ENCODE measurements at regions not wholly inside any gene's neighbourhood (a gene's known extent, or its start where the extent isn't known, plus 50 kb on each side); places are given as distances from the start of the nearest gene placed in this dataset.
"Not testable (repeated sequence)": the region's sequence is repeated elsewhere in the genome, so short reads cannot be mapped to it uniquely, and the experiment has no call there.

DNA sequence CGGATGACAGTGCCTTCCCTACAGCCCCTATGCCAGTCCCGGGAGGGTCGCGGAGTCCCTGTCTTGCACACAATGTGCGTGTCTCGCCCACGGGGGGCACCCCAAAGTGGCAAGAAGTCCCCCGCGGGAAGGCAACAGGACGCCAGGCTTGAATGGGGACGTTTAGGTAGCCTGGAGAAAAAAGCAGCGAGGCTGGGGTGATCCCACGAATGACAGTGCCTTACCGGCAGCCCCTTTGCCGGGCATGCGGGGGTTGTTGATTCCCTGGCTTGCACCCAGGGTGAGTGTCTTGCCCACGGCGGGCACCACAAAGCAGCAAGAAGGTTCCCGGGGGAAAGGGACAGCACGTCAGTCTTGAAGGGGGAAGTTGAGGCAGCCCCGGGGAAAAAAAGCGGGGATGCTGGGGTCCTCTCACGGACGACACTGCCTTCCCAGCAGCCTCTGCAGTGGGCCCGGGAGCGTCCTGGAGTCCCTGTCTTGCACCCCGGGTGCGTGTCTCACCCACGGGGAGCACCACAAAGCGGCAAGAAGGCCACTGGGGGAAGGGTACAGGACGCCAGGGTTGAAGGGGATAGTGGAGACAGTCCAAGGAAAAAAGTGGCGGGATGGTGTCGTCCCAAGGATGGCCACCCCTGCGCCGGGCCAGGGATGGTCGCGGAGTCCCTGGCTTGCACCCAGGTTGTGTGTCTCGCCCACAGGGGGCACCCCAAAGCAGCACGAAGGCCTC is 156.8 kb upstream of the ALG10B start:
- DNase-seq: no peak

DNA sequence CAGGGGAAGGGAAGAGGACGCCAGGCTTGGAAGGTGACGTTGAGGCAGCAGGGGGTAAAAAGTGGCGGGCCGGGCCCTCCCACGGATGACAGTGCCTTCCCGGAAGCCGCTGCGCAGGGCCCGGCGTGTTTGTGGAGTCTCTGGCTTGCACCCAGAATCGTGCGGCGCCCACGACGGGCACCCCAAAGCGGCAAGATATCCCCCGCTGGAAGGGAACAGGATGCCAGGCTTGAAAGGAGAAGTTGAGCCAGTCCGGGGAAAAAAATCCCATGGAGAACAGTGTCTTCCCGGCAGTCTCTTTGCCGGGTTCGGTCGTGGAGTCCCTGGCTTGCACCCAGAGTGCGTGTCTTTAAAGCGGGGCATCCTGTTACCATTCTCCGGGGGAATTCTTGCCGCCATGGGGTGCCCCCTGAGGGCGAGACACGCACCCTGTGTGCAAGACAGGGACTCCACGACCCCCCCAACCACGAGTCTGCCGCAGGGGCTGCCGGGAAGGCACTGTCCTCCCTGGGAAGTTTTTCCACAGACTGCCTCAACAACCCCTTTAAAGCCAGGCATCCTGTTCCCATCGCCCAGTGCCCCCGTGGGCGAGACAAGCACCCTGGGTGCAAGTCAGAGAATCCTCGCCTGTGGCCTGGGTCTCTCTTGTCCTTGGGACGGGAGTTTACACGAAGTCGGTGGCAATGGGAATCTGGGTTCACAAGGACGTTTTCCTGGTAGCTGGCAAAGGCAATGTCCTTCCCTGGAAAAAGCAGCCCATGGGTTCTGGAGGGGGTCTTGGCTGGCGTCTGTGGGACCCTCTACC is 156.1 kb upstream of the ALG10B start:
- DNase-seq: no peak

DNA sequence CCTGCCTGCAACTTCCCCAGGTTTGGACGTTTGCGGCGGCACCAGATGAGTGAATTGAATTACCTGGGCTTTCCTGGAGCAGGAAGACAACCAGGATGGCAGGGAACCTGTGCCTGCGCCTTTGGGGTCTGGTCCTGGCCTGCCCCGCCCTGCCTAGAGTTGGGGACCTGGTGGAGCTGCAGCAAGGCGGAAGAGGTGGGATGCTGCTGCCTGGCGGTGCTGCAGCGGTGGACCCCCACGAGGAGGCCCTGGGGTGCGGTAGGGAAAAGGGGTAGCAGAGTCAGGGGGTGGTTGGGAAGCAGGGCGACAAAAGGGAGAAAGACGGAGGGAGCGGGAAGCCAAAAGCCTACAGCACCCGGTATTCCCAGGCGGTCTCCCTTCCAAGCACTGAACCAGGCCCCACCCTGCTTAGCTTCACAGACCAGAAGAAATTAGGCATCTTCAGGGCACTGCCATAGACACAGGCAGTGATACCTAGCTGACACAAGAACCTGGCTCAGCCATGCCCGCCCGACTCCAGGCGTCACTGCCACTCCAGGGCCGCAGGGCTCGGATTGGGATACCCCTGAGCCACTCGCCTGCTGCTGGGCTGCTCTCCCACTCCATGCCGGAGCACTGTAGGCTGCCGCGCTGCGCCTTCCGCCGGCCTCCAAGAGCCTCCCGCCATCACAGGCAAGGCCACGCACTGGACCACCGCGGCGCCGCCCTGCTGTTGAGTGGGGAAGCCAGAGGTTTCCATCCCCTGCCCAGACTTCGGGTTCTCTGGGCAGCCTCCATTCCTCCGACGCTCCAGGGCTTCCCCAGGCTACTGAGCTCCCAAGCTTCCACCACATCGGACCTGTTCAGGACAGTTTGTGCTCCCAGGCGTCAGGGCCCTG is 155.2 kb upstream of the ALG10B start:
- DNase-seq: no peak

DNA sequence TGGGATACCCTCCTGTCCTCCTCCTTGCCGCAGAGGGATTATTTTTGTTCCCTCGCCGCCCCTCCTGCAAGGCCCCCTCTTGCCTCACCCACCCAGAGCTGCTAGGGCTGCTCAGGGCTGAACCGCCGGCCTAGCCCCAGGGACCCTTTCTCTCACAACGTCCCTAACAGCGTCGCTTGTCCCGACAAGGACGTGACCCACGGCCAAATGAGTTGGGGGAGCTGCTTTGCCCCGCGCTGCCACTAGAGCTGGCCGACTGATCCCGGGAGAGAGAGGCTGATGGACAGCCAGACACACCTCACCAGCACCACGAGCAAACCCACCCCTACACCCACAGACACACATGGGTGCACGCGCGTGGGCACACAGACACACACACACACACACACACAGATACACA is 154.6 kb upstream of the ALG10B start:
- DNase-seq: no peak

DNA sequence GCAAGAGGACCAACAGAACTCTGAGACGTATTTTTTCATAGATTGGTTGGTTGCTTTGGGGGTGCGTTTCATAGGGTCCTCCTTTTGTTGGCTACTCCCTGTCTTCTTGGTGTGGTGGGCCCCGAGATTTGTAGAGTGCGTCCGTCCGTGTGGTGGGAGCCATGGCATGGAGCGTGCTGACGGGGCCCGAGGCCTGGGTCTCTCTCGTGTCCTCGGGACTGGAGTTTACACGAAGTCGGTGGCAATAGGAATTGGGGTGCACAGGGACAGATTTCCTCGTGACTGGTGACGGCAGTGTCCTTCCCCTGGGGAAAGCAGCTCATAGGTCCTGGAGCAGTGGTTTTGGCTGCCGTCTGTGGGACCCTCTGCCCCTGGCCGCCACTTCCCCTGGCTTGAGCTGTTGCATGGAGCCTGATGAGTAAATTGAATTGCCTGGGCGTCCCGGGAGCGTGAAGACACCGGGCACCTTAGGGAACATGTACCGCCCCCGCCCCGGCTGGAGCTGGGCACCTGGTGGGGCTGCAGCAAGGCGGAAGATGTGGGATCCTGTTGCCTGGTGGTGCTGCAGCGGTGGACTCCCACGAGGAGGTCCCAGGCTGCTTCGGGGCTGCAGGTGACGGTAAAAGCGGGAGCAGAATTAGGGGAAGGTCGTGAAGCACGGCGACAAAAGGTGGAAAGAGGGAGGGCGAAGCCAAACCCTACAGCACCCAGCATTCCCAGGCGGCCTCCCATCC is 153.7 kb upstream of the ALG10B start:
- no peak for DNase-seq

DNA sequence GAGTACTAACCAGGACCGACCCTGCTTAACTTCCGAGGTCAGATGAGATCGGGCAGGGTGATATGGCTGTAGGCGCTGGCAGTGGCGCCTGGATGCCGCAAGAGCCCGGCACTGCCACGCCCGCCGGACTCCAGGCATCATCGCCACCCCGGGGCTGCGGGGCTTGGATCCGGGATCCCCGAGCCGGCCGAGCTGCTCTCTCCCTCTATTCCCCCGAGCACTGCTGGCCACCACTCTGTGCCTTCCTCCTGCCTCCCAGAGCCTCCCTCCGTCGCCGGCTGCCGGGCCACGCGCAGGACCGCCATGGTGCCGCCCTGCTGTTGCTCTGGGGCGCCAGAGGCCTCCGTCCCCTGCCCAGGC is 153.2 kb upstream of the ALG10B start:
- no peak for DNase-seq

DNA sequence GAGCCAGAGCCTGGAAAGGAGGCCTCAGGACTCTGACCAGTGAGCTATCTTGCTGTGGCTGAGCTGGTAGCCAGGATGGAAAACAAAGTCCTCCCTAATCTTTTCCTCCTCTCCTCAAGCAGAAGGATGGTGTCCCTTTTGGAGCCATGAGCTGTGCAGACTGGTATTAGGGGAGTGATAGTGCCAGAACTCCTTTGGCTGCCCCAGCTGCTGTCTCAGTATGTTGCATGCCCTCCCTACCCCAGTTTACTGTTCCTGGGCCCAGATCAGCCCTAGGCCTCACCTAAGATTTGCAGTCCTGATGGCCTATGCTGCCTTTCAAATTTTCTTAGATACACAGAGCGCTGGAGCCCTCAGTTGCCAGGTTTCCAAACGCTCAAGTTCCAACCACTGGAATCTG is 150.3 kb upstream of the ALG10B start:
- no peak for DNase-seq

DNA sequence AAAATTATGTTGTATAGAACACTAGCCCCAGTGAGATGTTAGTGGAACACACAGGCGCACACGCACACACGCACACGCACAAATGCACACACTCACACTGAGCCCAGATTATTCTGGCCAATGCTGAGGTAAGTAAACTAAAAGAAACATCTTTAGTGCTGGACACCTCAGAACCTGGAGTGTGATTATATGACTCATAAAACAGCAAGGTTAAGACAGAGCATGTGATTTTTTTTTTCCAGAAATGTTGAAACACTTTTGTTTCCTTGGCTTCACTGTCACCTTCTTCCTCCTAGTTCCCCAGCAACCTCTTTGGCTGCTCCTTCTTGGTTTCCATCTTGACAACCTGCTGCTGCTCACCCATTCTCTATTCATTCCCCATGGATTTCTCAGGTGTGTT is 141.0 kb upstream of the ALG10B start:
- DNase-seq: no peak

DNA sequence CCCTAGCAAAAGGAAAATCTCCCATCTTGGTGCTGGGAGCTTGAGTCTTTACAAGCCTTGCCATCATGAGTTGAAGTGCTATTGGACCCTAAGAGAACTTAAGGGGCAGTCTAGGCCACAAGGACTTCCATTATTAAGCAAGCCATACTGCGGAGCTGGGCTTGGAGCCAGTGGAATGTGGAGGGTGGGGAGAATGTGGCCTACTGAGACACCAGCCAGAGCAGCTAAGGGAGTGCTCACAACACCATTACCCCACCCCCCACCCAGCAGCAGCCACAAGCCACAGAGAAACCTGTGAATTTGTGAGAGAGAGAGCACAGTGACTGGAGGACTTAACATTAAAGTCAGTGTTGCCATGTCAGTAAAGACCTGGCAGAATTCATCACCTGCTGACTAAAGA is 133.0 kb upstream of the ALG10B start:
- DNase-seq: not testable (repeated sequence)

DNA sequence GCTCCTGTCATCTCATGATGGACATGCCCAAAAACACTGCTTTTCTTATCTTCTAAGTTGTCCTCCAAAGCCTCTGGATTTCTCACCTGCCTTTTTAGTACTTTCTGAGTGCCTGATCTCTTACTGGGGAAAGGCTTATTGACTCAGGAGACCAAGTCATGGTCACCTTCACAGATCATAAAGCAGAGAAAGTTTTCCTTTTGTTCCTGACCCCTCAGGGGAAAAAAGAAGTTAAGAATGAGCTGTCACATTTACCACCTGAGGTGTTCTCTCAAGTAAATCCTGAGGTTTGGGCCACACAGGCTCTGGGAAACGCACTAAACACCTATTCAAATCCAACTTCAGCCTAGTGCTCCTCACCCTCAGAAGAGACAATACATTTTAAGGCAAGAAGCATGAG is 119.3 kb upstream of the ALG10B start:
- DNase-seq: not testable (repeated sequence)

DNA sequence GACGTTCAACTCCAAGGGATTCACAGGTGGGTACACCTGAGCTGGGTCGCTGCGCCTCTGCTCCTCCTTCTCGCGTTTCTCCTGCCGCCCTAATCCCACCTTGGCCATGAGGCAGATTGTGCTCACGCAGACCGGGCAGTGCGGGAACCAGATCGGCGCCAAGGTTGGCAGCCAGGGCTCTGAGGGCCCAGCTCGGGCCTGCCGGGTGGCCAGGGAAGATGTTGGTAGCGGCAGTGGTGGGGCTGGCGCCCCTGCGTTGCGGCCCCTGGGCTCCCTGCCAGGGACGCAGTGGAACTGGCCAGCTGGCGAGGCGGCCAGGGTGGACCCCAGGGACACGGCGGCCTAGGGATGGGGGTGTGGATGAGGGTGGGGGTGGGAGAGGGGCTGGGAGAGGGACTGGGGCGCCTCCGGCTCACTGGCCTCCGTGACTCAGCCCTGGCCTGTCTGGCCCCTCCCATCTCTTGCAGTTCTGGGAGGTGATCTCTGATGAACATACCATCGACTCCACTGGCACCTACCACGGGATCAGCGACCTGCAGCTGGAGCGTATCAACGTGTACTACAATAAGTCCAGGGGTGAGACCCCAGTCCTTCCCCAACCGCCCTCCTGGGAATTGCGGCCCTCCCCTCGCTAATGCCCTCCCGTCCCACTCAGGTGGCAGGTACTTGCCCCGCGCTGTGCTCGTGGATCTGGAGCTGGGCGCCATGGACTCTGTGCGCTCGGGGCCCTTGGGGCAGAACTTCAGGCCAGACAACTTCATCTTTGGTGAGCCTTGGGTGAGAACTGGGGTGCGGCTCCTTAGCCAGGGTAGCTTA is 114.9 kb upstream of the ALG10B start:
- no peak for DNase-seq

DNA sequence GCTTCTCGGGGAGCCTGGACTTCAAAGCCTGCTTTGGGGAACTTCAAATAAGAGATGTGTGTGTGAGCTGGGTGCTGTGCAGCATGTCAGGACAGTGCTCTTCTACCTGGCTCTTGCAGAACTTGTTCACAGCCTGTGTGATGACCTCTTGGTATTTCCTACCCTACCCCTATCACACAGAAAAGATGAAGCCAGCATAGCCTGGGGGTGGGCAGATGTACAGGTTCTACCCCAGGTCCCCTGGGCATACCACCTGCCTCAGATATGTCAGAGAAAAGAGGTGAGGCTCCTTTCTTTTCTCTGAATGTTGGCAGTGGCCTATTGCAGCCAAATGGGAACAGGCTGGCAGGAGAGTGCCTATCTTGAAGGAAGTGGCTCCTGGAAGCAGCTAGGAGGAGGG is 111.7 kb upstream of the ALG10B start:
- DNase-seq: no peak

DNA sequence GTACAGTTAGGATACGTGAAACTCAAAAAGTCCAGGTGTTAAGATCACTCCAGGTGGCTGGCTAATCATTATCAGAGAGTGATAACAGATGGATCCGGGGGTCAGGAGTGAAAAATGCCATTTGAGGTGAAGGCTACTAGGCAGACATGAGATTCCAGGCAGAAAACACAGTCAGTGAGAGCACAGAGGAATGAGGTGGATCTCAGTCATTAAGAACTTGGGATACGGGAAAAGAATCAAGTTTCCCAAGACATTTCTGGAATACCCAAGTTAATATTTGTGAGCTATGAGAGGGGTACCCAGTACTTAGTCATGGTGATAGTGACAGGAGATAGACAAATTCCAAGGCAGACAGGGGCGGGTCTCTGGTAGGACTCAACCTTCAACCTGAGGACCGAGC is 94.6 kb upstream of the ALG10B start:
- DNase-seq: no peak

DNA sequence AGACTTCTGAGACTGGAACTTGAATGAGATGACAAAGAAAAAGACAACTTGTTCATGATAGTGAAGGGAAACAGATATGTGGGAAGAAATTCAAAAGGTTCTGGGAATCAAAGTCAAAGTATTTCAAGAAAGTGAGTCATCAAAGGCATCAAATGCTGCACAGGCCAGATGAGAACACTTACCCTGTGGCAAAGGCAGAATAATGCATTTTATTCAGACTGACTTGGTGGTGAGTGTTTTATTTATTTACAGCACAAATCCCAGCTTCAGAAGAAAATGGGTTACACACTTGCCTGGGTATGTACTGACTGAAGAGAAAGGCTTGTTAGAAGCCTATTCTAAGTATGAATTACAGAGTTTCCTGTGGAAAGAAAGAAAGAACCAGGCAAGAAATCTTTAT is 78.2 kb upstream of the ALG10B start:
- DNase-seq: not testable (repeated sequence)

DNA sequence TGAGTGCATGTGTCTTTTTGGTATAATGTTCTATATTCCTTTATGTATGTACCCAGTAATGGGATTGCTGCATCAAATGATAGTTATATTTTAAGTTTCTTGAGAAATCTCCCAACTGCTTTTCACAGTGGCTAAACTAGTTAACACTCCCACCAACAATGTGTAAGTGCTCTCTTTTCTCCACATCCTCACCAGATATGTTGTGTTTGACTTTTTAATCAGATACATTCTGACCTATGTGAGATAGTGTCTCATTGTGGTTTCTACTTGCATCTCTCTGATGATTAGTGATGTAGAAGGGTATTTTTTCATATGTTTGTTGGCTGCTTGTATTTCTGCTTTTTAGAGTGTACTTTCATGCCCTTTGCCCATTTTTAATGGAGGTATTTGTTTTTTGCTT is 62.8 kb upstream of the ALG10B start:
- no peak for DNase-seq

DNA sequence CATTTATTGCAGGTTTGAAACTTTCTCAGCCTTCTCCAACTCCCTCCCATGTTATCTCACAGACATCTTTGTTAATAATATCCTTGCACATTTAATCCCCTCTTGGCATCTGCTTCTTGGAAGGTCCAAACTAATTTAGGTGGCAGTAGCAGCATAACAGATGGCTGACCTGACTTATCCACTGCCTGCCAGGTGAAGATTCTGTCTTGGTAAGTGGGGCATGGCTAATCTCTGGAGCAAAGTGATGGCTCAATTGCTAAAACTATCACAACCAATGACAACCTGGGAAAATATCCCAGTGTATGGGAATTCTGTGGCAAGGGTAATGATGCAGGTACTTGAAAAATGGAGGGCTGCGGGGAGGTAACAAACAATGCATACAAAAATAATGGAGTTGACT is 58.2 kb upstream of the ALG10B start:
- no peak for DNase-seq
